ENCODE measurements at regions not wholly inside any gene's neighbourhood (a gene's known extent, or its start where the extent isn't known, plus 50 kb on each side); places are given as distances from the start of the nearest gene placed in this dataset.

- TF ChIP-seq SFPQ (IDR thresholded peaks at IDR 0.05; ENCODE audit: low read depth, low read length): no peak
- TF ChIP-seq, protein P1, sequence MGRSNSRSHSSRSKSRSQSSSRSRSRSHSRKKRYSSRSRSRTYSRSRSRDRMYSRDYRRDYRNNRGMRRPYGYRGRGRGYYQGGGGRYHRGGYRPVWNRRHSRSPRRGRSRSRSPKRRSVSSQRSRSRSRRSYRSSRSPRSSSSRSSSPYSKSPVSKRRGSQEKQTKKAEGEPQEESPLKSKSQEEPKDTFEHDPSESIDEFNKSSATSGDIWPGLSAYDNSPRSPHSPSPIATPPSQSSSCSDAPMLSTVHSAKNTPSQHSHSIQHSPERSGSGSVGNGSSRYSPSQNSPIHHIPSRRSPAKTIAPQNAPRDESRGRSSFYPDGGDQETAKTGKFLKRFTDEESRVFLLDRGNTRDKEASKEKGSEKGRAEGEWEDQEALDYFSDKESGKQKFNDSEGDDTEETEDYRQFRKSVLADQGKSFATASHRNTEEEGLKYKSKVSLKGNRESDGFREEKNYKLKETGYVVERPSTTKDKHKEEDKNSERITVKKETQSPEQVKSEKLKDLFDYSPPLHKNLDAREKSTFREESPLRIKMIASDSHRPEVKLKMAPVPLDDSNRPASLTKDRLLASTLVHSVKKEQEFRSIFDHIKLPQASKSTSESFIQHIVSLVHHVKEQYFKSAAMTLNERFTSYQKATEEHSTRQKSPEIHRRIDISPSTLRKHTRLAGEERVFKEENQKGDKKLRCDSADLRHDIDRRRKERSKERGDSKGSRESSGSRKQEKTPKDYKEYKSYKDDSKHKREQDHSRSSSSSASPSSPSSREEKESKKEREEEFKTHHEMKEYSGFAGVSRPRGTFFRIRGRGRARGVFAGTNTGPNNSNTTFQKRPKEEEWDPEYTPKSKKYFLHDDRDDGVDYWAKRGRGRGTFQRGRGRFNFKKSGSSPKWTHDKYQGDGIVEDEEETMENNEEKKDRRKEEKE (IDR thresholded peaks at IDR 0.05; ENCODE audit: borderline replicate concordance in 1 of 2, control insufficient read depth in 1 of 2, low read depth in 2 of 2, low read length in 1 of 2): no peak
- no peak for TF ChIP-seq MBD2 (IDR thresholded peaks at IDR 0.05; ENCODE audit: borderline replicate concordance, low read depth)
- no peak for TF ChIP-seq RFX5 (IDR thresholded peaks at IDR 0.05; ENCODE audit: low read depth, low read length)
- no peak for TF ChIP-seq KLF6 (CRISPR knock-in tag; IDR thresholded peaks at IDR 0.05; ENCODE audit: borderline replicate concordance)
- no peak for TF ChIP-seq ZHX1 (conservative IDR thresholded peaks at IDR 0.05; ENCODE audit: low read length)
These were observed 264.5 kb downstream of the EIPR1 start (continued) for GRCh38 chr2:3113122-3113521.

Data from K562 (cell line).